Neural progenitor cell (in vitro differentiated cells): ENCODE measurements at regions not wholly inside any gene's neighbourhood (a gene's known extent, or its start where the extent isn't known, plus 50 kb on each side); places are given as distances from the start of the nearest gene placed in this dataset.

Experiments used
- CTCF ChIP-seq: fragments of 200-600 bp; sonication (generic); IDR thresholded peaks from 2 replicates; pipeline ENCODE4 v1.5.1; 2017; ENCODE audit warnings: antibody characterized with exemption, mild to moderate bottlenecking
- EZH2 ChIP-seq: fragments of 200-600 bp; sonication (generic); IDR thresholded peaks from 2 replicates; pipeline ENCODE4 v1.6.1; 2017; ENCODE audit warnings: antibody characterized with exemption, mild to moderate bottlenecking, moderate library complexity
- EZH2phosphoT487 ChIP-seq: fragments of 200-600 bp; sonication (generic); IDR thresholded peaks from 2 replicates; pipeline ENCODE4 v1.6.1; 2017; ENCODE audit warnings: antibody characterized with exemption

GRCh38 chr4:170657761-170658160 is 568.0 kb upstream of the AADAT start:
- TF ChIP-seq CTCF (no peak), EZH2phosphoT487 (no peak), EZH2 (no peak)
